KMS-11 (cell line): ENCODE measurements at regions not wholly inside any gene's neighbourhood (a gene's known extent, or its start where the extent isn't known, plus 50 kb on each side); places are given as distances from the start of the nearest gene placed in this dataset.

ENCODE experiments used
- H2AFZ ChIP-seq: fragments of 200-600 bp; sonication (generic); 2 replicates; pipeline ENCODE4 v1.6.1; 2016; ENCODE audit warnings: antibody characterized with exemption, mixed run types, low read depth
- H3K27ac ChIP-seq: fragments of 200-600 bp; sonication (generic); 2 replicates; pipeline ENCODE4 v1.6.1; 2016; ENCODE audit warnings: mild to moderate bottlenecking, mixed run types
- H3K27me3 ChIP-seq: fragments of 200-600 bp; sonication (generic); 2 replicates; pipeline ENCODE4 v1.6.1; 2017; ENCODE audit warnings: mild to moderate bottlenecking, low read depth, mixed run types, moderate library complexity; ENCODE audit not compliant: insufficient read depth
- H3K36me3 ChIP-seq: fragments of 200-600 bp; sonication (generic); 2 replicates; pipeline ENCODE4 v1.6.1; 2017; ENCODE audit warnings: mild to moderate bottlenecking, mixed run types; ENCODE audit not compliant: insufficient read depth
- H3K4me1 ChIP-seq: fragments of 200-600 bp; sonication (generic); 2 replicates; pipeline ENCODE4 v1.6.1; 2016; ENCODE audit warnings: mild to moderate bottlenecking, low read depth, mixed run types; ENCODE audit not compliant: poor library complexity, severe bottlenecking
- H3K4me2 ChIP-seq: fragments of 200-600 bp; sonication (generic); 2 replicates; pipeline ENCODE4 v1.7.0; 2016; ENCODE audit warnings: mild to moderate bottlenecking, mixed run types
- H3K4me3 ChIP-seq: fragments of 200-600 bp; sonication (generic); IDR thresholded peaks from 2 replicates; pipeline ENCODE4 v1.6.1; 2017; ENCODE audit warnings: low read depth, low read length, mixed read lengths; ENCODE audit not compliant: insufficient read depth
- H3K79me2 ChIP-seq: fragments of 200-600 bp; sonication (generic); 2 replicates; pipeline ENCODE4 v1.6.1; 2016; ENCODE audit warnings: low read depth, mixed run types; ENCODE audit not compliant: insufficient read depth
- H3K9ac ChIP-seq: fragments of 200-600 bp; sonication (generic); 2 replicates; pipeline ENCODE4 v1.6.1; 2016; ENCODE audit warnings: mild to moderate bottlenecking, mixed run types
- H4K20me1 ChIP-seq: fragments of 200-600 bp; sonication (generic); 2 replicates; pipeline ENCODE4 v1.6.1; 2016; ENCODE audit warnings: mild to moderate bottlenecking, mixed run types; ENCODE audit not compliant: insufficient read depth
- CTCF ChIP-seq: fragments of 200-600 bp; sonication (generic); conservative IDR thresholded peaks from 2 replicates; pipeline ENCODE4 v1.6.1; 2017; ENCODE audit warnings: low read depth, mild to moderate bottlenecking, antibody characterized with exemption, low read length, moderate library complexity, mixed read lengths

- TF ChIP-seq CTCF = no peak
- H3K4me3 ChIP-seq = no peak overlapping the region
These were observed 287.7 kb downstream of the SRBD1 start for GRCh38 chr2:45323344-45323743.

GRCh38 chr2:45320956-45321355, 290.1 kb downstream of the SRBD1 start:
- H3K4me2 ChIP-seq = no peak overlapping the region
- H3K27ac ChIP-seq = no peak overlapping the region
- no peaks in the 10 kb centered on the region for H3K36me3 ChIP-seq
- no peaks in the 10 kb centered on the region for H3K79me2 ChIP-seq
- H4K20me1 ChIP-seq = no peaks in the 10 kb centered on the region
- H3K4me3 ChIP-seq = no peak overlapping the region
- TF ChIP-seq CTCF = no peak
- no peak overlapping the region for H3K9ac ChIP-seq
- H2AFZ ChIP-seq = no peak overlapping the region
- H3K27me3 ChIP-seq = no peaks in the 10 kb centered on the region
- no peaks in the 10 kb centered on the region for H3K4me1 ChIP-seq

More at GRCh38 chr2:45323344-45323743, 287.7 kb downstream of the SRBD1 start:
- no peaks in the 10 kb centered on the region for H3K27me3 ChIP-seq
- H3K79me2 ChIP-seq = no peaks in the 10 kb centered on the region
- H3K27ac ChIP-seq = no peak overlapping the region
- H4K20me1 ChIP-seq = no peaks in the 10 kb centered on the region
- no peak overlapping the region for H3K9ac ChIP-seq
- H3K4me1 ChIP-seq = no peaks in the 10 kb centered on the region
- no peak overlapping the region for H3K4me2 ChIP-seq
- no peaks in the 10 kb centered on the region for H3K36me3 ChIP-seq
- H2AFZ ChIP-seq = no peak overlapping the region

DNA sequence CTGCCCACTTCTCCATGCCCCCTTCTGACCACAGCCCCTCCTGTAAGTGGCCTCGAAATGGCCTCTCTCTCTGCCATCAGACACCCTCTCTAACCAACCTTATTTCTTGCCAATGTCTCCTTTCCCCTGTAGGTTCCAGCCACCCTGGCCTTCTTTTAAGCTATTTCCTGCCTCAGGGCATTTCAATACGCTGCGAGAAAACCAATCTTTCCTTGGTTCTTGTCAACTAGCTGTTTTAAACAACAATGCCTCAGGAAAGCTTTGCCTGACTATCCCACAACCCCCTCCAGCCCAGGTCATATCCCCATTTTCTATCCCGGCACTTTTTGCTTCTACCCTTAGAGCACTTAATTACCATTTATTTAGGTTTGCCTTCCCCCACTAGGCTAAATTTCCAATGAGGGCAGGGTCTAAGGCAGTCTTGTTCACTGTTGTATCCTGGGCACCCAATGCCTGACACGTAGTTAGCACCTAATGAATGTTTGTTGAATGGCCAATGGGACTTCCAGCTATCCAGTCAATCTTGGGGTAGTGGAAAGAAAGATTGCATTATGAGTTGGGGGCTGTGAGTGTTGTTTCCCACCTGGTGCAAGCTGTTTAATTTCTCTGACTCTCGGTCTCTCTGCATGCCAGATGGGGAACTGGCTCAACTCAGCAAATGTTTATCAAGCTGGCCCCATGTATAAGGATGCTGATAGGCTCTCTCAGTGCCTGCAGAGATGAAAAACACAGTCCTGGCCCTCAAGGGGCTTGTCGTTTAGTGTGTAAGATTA, 291.2 kb downstream of the SRBD1 start:
- no peaks in the 10 kb centered on the region for H3K27me3 ChIP-seq
- H3K27ac ChIP-seq = no peak overlapping the region
- no peak for TF ChIP-seq CTCF
- no peak overlapping the region for H2AFZ ChIP-seq
- no peak overlapping the region for H3K4me2 ChIP-seq
- H4K20me1 ChIP-seq = no peaks in the 10 kb centered on the region
- no peak overlapping the region for H3K9ac ChIP-seq
- no peaks in the 10 kb centered on the region for H3K36me3 ChIP-seq
- H3K4me3 ChIP-seq = no peak overlapping the region
- no peaks in the 10 kb centered on the region for H3K4me1 ChIP-seq
- H3K79me2 ChIP-seq = no peaks in the 10 kb centered on the region

- no peaks in the 10 kb centered on the region for H3K4me1 ChIP-seq
- no peak overlapping the region for H3K9ac ChIP-seq
- H3K4me2 ChIP-seq = no peak overlapping the region
- H4K20me1 ChIP-seq = no peaks in the 10 kb centered on the region
- H2AFZ ChIP-seq = no peak overlapping the region
- no peak for TF ChIP-seq CTCF
- H3K36me3 ChIP-seq = no peaks in the 10 kb centered on the region
- no peak overlapping the region for H3K27ac ChIP-seq
- no peaks in the 10 kb centered on the region for H3K27me3 ChIP-seq
- H3K4me3 ChIP-seq = no peak overlapping the region
- H3K79me2 ChIP-seq = no peaks in the 10 kb centered on the region
These were observed 292.4 kb downstream of the SRBD1 start for GRCh38 chr2:45318686-45319085.
